ENCODE measurements at regions not wholly inside any gene's neighbourhood (a gene's known extent, or its start where the extent isn't known, plus 50 kb on each side); places are given as distances from the start of the nearest gene placed in this dataset.

- no peak for TF ChIP-seq TCF12 (IDR thresholded peaks at IDR 0.05; ENCODE audit: low read depth)
- no peak for TF ChIP-seq REST (IDR thresholded peaks at IDR 0.05; ENCODE audit: low read depth)
- no peak for TF ChIP-seq EGR1 (IDR thresholded peaks at IDR 0.05)
- TF ChIP-seq RAD21 (IDR thresholded peaks at IDR 0.05; ENCODE audit: low read depth), result no peak
- TF ChIP-seq FOXM1 (IDR thresholded peaks at IDR 0.05; ENCODE audit: borderline replicate concordance, low read depth), result no peak
- no peak for TF ChIP-seq USF1 (IDR thresholded peaks at IDR 0.05)
- no peak for TF ChIP-seq CREB1 (IDR thresholded peaks at IDR 0.05; ENCODE audit: low read depth)
- TF ChIP-seq ZBTB7A (IDR thresholded peaks at IDR 0.05; ENCODE audit: low read depth), result no peak
- no peak for TF ChIP-seq TEAD4 (IDR thresholded peaks at IDR 0.05)
- TF ChIP-seq NFIC (IDR thresholded peaks at IDR 0.05), result no peak
Measured at GRCh38 chr19:28595722-28596480, 617.0 kb downstream of the UQCRFS1 start.

- TF ChIP-seq TEAD4 (IDR thresholded peaks at IDR 0.05) (no peak), TAF1 (IDR thresholded peaks at IDR 0.05; ENCODE audit: low read depth) (no peak), CEBPB (IDR thresholded peaks at IDR 0.05) (no peak), TCF12 (IDR thresholded peaks at IDR 0.05; ENCODE audit: low read depth) (no peak), YY1 (IDR thresholded peaks at IDR 0.05; ENCODE audit: low read depth) (no peak), USF1 (IDR thresholded peaks at IDR 0.05) (no peak), NFIC (IDR thresholded peaks at IDR 0.05) (no peak), FOXM1 (IDR thresholded peaks at IDR 0.05; ENCODE audit: borderline replicate concordance, low read depth) (no peak), RAD21 (IDR thresholded peaks at IDR 0.05; ENCODE audit: low read depth) (no peak)
Measured at GRCh38 chr19:28594737-28595136, 618.2 kb downstream of the UQCRFS1 start.

- TF ChIP-seq TCF12 (IDR thresholded peaks at IDR 0.05; ENCODE audit: low read depth), result 0 out of 2 replicates have a peak, but pooled peaks have one; percentile 21
Measured at GRCh38 chr19:28589991-28590411, 623.0 kb downstream of the UQCRFS1 start.

- TF ChIP-seq CREB1 (IDR thresholded peaks at IDR 0.05; ENCODE audit: low read depth) (no peak), TAF1 (IDR thresholded peaks at IDR 0.05; ENCODE audit: low read depth) (no peak), CEBPB (IDR thresholded peaks at IDR 0.05) (no peak), TEAD4 (IDR thresholded peaks at IDR 0.05) (no peak), FOXM1 (IDR thresholded peaks at IDR 0.05; ENCODE audit: borderline replicate concordance, low read depth) (no peak), ZBTB7A (IDR thresholded peaks at IDR 0.05; ENCODE audit: low read depth) (no peak)
Measured at GRCh38 chr19:28586474-28586873, 626.5 kb downstream of the UQCRFS1 start.

GRCh38 chr19:28585796-28586195 lies 627.2 kb downstream of the UQCRFS1 start:
- TF ChIP-seq CEBPB (IDR thresholded peaks at IDR 0.05), result no peak
- TF ChIP-seq RAD21 (IDR thresholded peaks at IDR 0.05; ENCODE audit: low read depth), result no peak
- TF ChIP-seq REST (IDR thresholded peaks at IDR 0.05; ENCODE audit: low read depth), result no peak
- no peak for TF ChIP-seq FOXM1 (IDR thresholded peaks at IDR 0.05; ENCODE audit: borderline replicate concordance, low read depth)
- no peak for TF ChIP-seq TCF12 (IDR thresholded peaks at IDR 0.05; ENCODE audit: low read depth)
- no peak for TF ChIP-seq MAX (IDR thresholded peaks at IDR 0.05)
- TF ChIP-seq YY1 (IDR thresholded peaks at IDR 0.05; ENCODE audit: low read depth), result no peak
- TF ChIP-seq TEAD4 (IDR thresholded peaks at IDR 0.05), result no peak
- no peak for TF ChIP-seq EGR1 (IDR thresholded peaks at IDR 0.05)
- TF ChIP-seq CREB1 (IDR thresholded peaks at IDR 0.05; ENCODE audit: low read depth), result no peak
- no peak for TF ChIP-seq EP300 (IDR thresholded peaks at IDR 0.05; ENCODE audit: borderline replicate concordance)
- no peak for TF ChIP-seq ZBTB7A (IDR thresholded peaks at IDR 0.05; ENCODE audit: low read depth)
- no peak for TF ChIP-seq NFIC (IDR thresholded peaks at IDR 0.05)
- TF ChIP-seq USF1 (IDR thresholded peaks at IDR 0.05), result no peak
- TF ChIP-seq TAF1 (IDR thresholded peaks at IDR 0.05; ENCODE audit: low read depth), result no peak

GRCh38 chr19:28583713-28584112 lies 629.2 kb downstream of the UQCRFS1 start:
- TF ChIP-seq TEAD4 (IDR thresholded peaks at IDR 0.05) (no peak), MAX (IDR thresholded peaks at IDR 0.05) (no peak), CREB1 (IDR thresholded peaks at IDR 0.05; ENCODE audit: low read depth) (no peak), REST (IDR thresholded peaks at IDR 0.05; ENCODE audit: low read depth) (no peak), ZBTB7A (IDR thresholded peaks at IDR 0.05; ENCODE audit: low read depth) (no peak), RAD21 (IDR thresholded peaks at IDR 0.05; ENCODE audit: low read depth) (no peak), CEBPB (IDR thresholded peaks at IDR 0.05) (no peak), EP300 (IDR thresholded peaks at IDR 0.05; ENCODE audit: borderline replicate concordance) (no peak), FOXM1 (IDR thresholded peaks at IDR 0.05; ENCODE audit: borderline replicate concordance, low read depth) (no peak), NFIC (IDR thresholded peaks at IDR 0.05) (no peak), TAF1 (IDR thresholded peaks at IDR 0.05; ENCODE audit: low read depth) (no peak), TCF12 (IDR thresholded peaks at IDR 0.05; ENCODE audit: low read depth) (no peak), USF1 (IDR thresholded peaks at IDR 0.05) (no peak), YY1 (IDR thresholded peaks at IDR 0.05; ENCODE audit: low read depth) (no peak), EGR1 (IDR thresholded peaks at IDR 0.05) (no peak)

Measured in Ishikawa (cell line).